ENCODE measurements at regions not wholly inside any gene's neighbourhood (a gene's known extent, or its start where the extent isn't known, plus 50 kb on each side); places are given as distances from the start of the nearest gene placed in this dataset.

DNA sequence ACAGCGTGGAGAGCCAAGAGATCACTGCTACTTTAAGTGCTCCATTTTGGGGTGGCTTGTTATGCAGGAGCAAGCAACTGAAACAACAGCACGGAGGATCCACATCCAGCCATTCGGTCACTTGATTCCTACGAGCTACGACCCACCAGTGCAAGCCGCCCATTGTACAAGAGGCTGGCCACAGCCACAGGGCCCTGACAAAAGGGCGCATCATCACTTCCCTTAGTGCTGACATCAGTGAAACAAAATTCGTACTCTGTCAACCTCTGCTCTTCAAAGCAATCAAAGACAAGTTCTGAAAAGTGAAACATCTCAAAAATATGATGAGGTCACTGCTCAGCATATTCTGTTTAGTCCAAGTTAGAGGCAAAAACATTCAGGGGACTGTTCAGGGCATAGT is 168.4 kb downstream of the GADD45G start:
- H3K27me3 Mint-ChIP-seq (ENCODE audit: insufficient read depth) = no peaks in the 10 kb centered on the region
- Histone ChIP-seq H3K27me3 (ENCODE audit: control insufficient read depth, insufficient read depth, low read length, poor library complexity, severe bottlenecking) (no peaks in the 10 kb centered on the region), H3K9me3 (ENCODE audit: control insufficient read depth, low read length) (no peaks in the 10 kb centered on the region), H3K4me3 (ENCODE audit: low read length) (no peak overlapping the region), H3K27ac (ENCODE audit: low read depth, low read length) (no peak overlapping the region), H3K36me3 (ENCODE audit: control insufficient read depth, insufficient read depth, low read length) (no peaks in the 10 kb centered on the region), H3K9ac (ENCODE audit: extremely low read depth, low read length, poor library complexity, severe bottlenecking) (no peak overlapping the region), H3K4me1 (ENCODE audit: control insufficient read depth, insufficient read depth, low read length) (no peaks in the 10 kb centered on the region)
- no peak overlapping the region for H3K27ac Mint-ChIP-seq
- 82 to 84% methylated on average over 8 of the region's 8 CpGs for WGBS, 2 experiments (ENCODE audit: insufficient coverage in 1 of 2, insufficient read length in 1 of 2)
- H3K36me3 Mint-ChIP-seq (ENCODE audit: low read depth) = no peaks in the 10 kb centered on the region
- no peak overlapping the region for H3K4me3 Mint-ChIP-seq
- H3K9me3 Mint-ChIP-seq = no peaks in the 10 kb centered on the region
- no peak for DNase-seq
- TF ChIP-seq, protein P1, sequence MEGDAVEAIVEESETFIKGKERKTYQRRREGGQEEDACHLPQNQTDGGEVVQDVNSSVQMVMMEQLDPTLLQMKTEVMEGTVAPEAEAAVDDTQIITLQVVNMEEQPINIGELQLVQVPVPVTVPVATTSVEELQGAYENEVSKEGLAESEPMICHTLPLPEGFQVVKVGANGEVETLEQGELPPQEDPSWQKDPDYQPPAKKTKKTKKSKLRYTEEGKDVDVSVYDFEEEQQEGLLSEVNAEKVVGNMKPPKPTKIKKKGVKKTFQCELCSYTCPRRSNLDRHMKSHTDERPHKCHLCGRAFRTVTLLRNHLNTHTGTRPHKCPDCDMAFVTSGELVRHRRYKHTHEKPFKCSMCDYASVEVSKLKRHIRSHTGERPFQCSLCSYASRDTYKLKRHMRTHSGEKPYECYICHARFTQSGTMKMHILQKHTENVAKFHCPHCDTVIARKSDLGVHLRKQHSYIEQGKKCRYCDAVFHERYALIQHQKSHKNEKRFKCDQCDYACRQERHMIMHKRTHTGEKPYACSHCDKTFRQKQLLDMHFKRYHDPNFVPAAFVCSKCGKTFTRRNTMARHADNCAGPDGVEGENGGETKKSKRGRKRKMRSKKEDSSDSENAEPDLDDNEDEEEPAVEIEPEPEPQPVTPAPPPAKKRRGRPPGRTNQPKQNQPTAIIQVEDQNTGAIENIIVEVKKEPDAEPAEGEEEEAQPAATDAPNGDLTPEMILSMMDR (conservative IDR thresholded peaks at IDR 0.05) = no peak
- no peaks in the 10 kb centered on the region for H3K4me1 Mint-ChIP-seq

DNA sequence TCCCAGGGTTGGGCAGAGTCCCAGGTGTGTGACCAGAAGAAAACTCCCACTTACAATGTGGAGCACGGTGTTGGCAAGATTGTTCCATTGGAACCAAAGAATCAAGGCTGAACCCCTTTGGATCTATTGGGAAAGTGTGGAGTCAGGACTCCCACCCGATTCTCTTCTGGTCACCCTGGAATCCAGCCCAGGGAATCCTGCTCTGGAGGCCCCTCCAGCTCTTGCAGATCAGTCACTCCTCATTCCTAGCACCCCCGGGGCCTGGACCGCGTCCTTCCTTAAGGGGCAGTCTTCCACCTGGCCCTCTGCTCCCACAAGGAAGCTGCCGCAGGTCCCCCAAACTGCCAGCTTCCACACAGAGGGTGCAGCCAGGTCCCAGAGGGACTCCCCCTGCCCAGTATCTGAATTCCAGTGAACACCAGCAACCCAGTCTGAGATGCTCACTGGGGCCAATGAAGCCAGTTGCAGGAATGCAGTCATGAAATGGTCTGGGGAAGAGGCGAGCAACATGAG is 170.1 kb downstream of the GADD45G start:
- H3K36me3 ChIP-seq (ENCODE audit: control insufficient read depth, insufficient read depth, low read length) = no peaks in the 10 kb centered on the region
- Mint-ChIP-seq H3K36me3 (ENCODE audit: low read depth) (no peaks in the 10 kb centered on the region), H3K4me1 (no peaks in the 10 kb centered on the region), H3K27ac (no peak overlapping the region), H3K9me3 (no peaks in the 10 kb centered on the region), H3K27me3 (ENCODE audit: insufficient read depth) (peaks cover 2% of the 10 kb centered on the region), H3K4me3 (no peak overlapping the region)
- no peak overlapping the region for H3K4me3 ChIP-seq (ENCODE audit: low read length)
- peak; percentile 22 for DNase-seq
- H3K9me3 ChIP-seq (ENCODE audit: control insufficient read depth, low read length) = no peaks in the 10 kb centered on the region
- no peak overlapping the region for H3K9ac ChIP-seq (ENCODE audit: extremely low read depth, low read length, poor library complexity, severe bottlenecking)
- TF ChIP-seq, protein P1 (conservative IDR thresholded peaks at IDR 0.05) = no peak
- H3K27ac ChIP-seq (ENCODE audit: low read depth, low read length) = no peak overlapping the region
- 87 to 95% methylated on average over 5 to 7 of the region's 7 CpGs for WGBS, 2 experiments (ENCODE audit: insufficient coverage in 1 of 2, insufficient read length in 1 of 2)
- H3K4me1 ChIP-seq (ENCODE audit: control insufficient read depth, insufficient read depth, low read length) = no peaks in the 10 kb centered on the region
- no peaks in the 10 kb centered on the region for H3K27me3 ChIP-seq (ENCODE audit: control insufficient read depth, insufficient read depth, low read length, poor library complexity, severe bottlenecking)

DNA sequence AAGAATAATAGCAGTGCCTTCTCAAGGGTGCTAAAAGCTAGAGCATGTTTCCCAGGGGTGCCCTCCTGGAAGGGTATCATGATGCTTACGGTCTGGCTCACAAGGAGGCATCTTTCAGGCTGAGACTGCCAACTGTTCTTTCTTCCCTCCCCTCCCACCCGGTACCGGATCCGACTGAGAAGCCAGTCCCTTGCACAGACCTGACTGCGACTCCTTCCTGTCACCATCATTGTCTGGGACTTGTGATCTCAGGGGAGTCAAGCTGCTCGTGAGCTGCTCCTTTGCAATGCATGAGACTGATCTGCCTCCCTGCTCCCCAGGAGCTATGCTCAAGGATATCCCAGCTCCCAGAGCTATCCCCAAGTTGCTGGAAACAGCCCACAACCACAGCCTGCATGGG is 170.8 kb downstream of the GADD45G start:
- Mint-ChIP-seq H3K4me1 (no peaks in the 10 kb centered on the region), H3K27ac (no peak overlapping the region), H3K4me3 (no peak overlapping the region), H3K9me3 (no peaks in the 10 kb centered on the region), H3K36me3 (ENCODE audit: low read depth) (no peaks in the 10 kb centered on the region), H3K27me3 (ENCODE audit: insufficient read depth) (peaks cover 2% of the 10 kb centered on the region)
- Histone ChIP-seq H3K4me1 (ENCODE audit: control insufficient read depth, insufficient read depth, low read length) (no peaks in the 10 kb centered on the region), H3K9ac (ENCODE audit: extremely low read depth, low read length, poor library complexity, severe bottlenecking) (no peak overlapping the region), H3K9me3 (ENCODE audit: control insufficient read depth, low read length) (no peaks in the 10 kb centered on the region), H3K4me3 (ENCODE audit: low read length) (no peak overlapping the region), H3K27me3 (ENCODE audit: control insufficient read depth, insufficient read depth, low read length, poor library complexity, severe bottlenecking) (no peaks in the 10 kb centered on the region), H3K27ac (ENCODE audit: low read depth, low read length) (no peak overlapping the region), H3K36me3 (ENCODE audit: control insufficient read depth, insufficient read depth, low read length) (no peaks in the 10 kb centered on the region)
- DNase-seq = peak; percentile 27
- TF ChIP-seq, protein P1 (conservative IDR thresholded peaks at IDR 0.05) = no peak
- 83 to 95% methylated on average over 3 to 6 of the region's 6 CpGs for WGBS, 2 experiments (ENCODE audit: insufficient coverage in 1 of 2, insufficient read length in 1 of 2)

Data from endodermal cell (in vitro differentiated cells).